GM12873 (cell line): ENCODE measurements at regions not wholly inside any gene's neighbourhood (a gene's known extent, or its start where the extent isn't known, plus 50 kb on each side); places are given as distances from the start of the nearest gene placed in this dataset.

Experiments
- TF ChIP-seq, protein P1 (sequence below): IDR thresholded peaks from 2 replicates; pipeline ENCODE4 v1.5.1; 2012; ENCODE audit warnings: low read depth, mild to moderate bottlenecking, moderate library complexity, low read length, control low read depth; ENCODE audit not compliant: insufficient read depth; ENCODE audit errors: missing control alignments

DNA sequence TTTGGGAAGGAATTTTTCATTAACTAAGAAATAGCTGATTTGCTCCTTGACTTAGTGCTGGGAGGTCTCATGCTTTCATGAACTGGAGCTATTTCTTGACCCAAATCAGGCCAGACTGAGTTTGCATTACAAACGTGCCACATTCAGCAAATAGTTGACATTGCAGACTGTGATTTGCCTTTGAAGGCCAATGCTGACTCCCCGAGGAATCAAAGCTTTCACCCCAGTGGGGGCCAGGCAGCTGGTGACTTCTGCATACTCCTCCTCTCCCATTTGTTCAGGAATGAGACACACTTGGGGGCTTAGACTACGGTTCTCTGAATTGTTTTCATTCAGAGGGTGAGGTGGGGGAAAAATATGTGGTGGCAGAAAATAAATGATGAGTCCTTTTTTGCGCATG lies 111.0 kb upstream of the JAZF1 start:
- TF ChIP-seq, protein P1, sequence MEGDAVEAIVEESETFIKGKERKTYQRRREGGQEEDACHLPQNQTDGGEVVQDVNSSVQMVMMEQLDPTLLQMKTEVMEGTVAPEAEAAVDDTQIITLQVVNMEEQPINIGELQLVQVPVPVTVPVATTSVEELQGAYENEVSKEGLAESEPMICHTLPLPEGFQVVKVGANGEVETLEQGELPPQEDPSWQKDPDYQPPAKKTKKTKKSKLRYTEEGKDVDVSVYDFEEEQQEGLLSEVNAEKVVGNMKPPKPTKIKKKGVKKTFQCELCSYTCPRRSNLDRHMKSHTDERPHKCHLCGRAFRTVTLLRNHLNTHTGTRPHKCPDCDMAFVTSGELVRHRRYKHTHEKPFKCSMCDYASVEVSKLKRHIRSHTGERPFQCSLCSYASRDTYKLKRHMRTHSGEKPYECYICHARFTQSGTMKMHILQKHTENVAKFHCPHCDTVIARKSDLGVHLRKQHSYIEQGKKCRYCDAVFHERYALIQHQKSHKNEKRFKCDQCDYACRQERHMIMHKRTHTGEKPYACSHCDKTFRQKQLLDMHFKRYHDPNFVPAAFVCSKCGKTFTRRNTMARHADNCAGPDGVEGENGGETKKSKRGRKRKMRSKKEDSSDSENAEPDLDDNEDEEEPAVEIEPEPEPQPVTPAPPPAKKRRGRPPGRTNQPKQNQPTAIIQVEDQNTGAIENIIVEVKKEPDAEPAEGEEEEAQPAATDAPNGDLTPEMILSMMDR, result no peak

DNA sequence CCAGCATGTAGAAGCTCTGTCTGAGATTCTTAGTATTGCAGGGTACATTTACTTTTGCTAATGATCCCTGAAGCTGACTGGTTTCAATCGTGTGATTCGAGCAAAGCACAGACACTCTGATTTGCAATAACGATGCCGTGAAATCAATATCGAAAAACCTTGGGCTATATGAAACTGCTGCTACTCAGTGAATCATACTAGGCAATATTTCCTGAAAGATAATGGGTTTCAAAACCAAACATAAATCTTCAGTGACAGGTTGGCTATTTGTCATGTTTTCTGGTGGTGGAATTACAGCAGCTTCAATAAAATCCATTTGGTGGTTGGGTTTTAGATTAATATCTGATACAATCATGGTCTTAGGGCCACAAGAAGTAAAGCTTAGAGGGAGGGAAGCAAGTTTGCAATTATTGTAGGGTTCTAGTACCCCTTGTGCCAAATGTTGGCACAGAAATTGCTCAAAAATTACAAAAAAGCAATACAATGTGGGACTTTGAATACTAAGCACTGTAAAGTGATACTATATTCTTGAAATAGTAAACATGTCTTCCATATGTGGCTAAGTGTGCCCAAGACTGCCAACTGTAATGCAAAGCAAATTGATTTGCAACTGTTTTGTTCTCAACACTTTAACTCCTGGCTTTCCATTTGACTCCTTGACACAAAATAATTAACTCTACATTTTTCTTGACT lies 112.4 kb upstream of the JAZF1 start:
- TF ChIP-seq, protein P1, result no peak

DNA sequence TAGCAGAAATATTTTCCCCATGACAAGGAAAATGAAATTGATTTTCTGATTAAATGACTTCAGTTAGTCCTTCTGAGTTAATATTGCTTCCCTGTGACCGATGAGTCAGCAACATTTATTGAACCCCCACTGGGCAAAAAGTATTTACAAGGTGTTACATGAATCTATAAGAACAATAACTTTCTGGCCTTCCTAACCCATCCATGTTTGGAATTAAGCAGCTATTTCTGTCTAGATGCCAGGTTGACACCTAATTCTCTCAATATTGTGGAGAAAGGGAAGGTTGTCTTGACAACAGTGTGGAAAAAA lies 112.9 kb upstream of the JAZF1 start:
- TF ChIP-seq, protein P1, result no peak

DNA sequence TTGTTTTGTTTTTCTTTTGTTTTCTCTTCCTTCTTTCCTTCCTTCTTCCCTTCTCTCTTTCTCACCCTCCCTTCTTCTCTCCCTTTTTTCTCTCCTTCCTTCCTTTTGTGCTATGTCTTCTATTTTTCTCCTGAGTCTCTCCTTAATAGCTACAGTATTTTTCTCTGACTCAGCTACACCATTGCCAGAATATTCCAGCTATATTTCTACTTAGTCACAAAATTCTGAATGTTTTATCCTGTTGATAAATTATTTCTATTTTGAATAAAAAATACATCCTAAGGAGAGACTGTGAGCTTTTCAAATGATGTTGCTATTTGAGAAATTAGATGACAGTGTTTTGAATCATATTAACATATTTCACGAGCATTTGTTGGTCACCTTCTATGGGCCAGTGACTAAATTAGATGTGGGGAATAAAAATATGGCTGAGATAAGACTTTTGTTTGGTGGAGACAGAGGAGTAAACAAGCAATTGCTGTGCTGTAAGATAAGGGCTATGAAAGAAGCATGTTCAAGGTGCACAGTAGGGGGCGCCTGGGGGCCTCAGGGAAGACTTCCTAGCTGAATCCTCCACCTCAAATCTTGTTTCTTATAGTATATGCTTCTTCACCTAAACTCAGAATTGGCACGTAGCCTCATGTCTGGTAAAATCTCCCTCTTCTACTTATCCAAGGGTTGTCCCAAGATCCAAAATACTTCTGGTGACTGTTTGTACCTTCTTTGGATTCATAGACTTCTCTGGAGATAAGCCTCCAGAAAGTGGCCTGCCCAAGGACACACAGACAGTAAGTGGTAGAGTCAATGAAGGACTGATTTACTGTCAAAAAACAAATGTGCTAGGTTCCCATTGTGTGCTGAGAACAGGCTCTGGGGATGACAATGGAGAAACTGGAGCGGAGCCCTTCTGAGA lies 115.5 kb upstream of the CREB5 start:
- TF ChIP-seq, protein P1, result peak; percentile 63

DNA sequence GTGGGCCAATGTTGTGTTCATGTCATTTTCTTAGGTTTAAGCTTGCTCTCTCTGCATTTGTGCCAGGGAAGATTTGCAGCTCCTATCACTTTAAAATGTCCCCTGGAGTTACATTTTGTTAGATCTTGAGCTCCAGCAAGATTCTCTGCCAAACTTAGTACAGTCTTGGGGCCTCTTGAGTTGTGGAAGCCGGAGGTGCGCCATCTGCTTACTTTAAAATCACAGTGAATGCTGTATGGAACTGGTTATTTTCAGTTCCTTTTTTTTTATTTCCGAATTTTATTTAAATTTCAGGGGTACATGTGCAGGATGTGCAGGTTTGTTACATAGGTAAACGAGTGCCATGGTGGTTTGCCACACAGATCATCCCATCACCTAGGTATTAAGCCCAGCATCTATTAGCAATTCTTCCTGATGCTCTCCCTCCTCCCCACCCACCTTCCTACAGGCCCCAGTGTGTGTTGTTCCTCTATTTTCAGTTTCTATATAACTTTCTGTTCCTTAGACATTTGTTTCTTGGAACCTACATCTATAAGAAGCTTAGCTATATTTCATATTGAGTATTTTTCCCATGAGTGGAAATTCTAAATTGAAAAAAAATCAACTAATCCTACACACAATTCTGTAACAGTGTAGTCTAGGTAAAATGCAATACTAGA lies 114.4 kb upstream of the CREB5 start:
- TF ChIP-seq, protein P1, result no peak

DNA sequence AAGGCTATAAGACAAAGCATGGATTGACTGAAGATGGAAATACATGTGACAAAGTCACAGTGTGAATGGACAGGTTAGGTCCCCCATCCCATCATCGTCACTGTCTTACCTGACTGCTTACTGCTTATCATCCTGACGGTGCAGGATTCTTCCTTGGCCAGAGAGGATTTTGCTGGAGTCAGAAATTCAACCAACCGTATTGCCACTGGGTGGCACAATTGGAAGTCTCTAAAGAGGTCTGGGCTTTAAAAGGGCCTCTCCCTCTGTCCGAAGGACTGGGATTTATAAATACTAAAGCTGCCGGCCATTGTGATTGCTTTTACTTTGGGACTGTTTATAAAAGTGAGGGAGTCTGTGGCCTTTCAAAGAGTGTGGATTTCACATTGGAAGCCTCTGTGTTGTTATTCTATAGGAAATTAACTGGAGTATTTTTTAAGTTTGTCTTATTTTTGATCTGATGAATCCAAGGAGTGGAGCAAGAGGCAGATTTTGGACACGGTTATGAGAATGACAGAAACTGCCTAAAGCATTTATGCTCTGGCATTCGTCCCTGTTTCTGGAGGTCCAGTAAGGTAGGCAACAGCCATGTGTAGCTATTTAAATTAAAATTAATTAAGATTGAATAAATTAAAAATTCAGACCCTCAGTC lies 113.3 kb upstream of the CREB5 start:
- TF ChIP-seq, protein P1, result peak; percentile 5
